GM12864 (cell line): ENCODE measurements at regions not wholly inside any gene's neighbourhood (a gene's known extent, or its start where the extent isn't known, plus 50 kb on each side); places are given as distances from the start of the nearest gene placed in this dataset.

Experiments used
- DNase-seq: peaks from one replicate; pipeline ENCODE4 v3.0.0-alpha.2; 2011; ENCODE audit warnings: low read depth
- H3K4me3 ChIP-seq: 2 replicates; pipeline ENCODE4 v1.5.1; 2011; ENCODE audit warnings: mild to moderate bottlenecking, low read depth, low read length, control low read depth
- TF ChIP-seq, protein P1 (sequence below): IDR thresholded peaks from 2 replicates; pipeline ENCODE4 v1.5.1; 2011; ENCODE audit warnings: low read depth, mild to moderate bottlenecking, moderate library complexity, low read length, control low read depth, inconsistent platforms; ENCODE audit errors: missing control alignments

DNA sequence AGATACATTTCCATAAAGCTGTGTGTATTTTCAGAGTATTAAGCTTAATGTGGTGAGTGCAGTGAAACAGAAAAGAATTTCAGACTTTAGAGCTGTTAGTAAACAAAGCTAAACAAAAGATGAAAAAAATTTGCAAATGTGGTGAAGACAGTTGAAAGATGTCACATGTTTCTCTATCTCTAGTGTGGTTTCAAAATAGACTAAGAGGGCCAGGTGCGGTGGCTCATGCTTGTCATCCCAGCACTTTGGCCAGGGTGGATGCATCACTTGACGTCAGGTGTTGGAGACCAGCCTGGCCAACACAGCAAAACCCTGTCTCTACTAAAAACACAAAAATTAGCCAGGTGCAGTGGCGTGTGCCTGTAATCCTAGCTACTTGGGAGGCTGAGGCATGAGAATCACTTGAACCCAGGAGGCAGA lies 466.0 kb upstream of the NR2F2 start:
- TF ChIP-seq, protein P1, sequence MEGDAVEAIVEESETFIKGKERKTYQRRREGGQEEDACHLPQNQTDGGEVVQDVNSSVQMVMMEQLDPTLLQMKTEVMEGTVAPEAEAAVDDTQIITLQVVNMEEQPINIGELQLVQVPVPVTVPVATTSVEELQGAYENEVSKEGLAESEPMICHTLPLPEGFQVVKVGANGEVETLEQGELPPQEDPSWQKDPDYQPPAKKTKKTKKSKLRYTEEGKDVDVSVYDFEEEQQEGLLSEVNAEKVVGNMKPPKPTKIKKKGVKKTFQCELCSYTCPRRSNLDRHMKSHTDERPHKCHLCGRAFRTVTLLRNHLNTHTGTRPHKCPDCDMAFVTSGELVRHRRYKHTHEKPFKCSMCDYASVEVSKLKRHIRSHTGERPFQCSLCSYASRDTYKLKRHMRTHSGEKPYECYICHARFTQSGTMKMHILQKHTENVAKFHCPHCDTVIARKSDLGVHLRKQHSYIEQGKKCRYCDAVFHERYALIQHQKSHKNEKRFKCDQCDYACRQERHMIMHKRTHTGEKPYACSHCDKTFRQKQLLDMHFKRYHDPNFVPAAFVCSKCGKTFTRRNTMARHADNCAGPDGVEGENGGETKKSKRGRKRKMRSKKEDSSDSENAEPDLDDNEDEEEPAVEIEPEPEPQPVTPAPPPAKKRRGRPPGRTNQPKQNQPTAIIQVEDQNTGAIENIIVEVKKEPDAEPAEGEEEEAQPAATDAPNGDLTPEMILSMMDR: no peak
- DNase-seq: no peak
- H3K4me3 ChIP-seq: no peak overlapping the region

DNA sequence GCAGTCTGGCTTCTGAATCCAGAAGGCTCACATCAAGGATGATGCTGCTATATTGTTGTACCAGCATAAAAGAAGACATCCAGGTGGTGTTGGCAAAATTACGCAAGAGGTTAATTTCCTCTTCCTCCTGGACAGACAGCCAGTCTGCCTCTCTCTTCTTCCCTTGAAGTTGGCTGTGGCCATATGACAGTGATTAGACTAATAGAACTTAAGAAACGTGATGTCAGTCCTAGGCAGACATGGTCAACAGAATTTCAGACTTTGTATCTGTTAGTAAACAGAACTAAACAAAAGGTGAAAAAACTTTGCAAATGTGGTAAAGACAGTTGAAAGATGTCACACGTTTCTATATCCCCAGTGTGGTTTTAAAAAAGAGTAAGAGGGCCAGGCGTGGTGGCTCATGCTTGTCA lies 465.2 kb upstream of the NR2F2 start:
- TF ChIP-seq, protein P1: no peak
- DNase-seq: no peak
- H3K4me3 ChIP-seq: no peak overlapping the region

DNA sequence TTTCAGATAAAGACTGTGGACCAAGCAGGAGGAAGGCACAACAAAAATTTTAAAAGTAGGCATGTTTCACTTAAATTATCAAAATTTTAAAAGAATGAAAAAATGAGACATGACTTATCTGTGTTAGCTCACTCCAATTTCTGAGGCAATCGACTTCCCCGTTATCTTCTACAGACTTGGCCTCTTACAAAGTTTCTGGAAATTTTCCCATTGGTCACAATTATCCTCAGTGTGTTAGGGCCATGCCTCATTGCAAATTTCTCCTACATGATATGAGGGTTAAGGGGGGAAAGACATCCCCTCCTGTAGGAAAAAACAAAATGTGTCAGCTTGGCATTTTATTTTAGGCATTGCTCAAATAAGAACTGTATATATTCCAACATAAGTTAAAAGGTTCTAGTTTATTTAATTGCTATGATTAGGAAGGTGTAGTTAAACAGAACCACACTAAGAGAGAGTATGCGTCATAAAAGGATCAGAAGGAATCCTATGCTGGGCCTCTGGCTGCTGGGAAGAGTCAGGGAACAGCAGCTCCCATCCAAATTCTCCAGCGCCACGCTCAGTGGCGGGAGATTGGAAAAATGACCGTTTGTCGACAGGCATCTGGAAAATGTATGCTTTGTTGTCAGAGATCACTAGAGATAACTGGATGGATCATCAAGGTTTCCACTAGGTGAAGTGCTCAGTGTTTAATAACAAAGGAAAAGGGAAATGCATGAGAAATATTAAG lies 463.6 kb upstream of the NR2F2 start:
- no peak for DNase-seq
- no peak overlapping the region for H3K4me3 ChIP-seq
- TF ChIP-seq, protein P1: no peak

- TF ChIP-seq, protein P1: no peak
- no peak overlapping the region for H3K4me3 ChIP-seq
- no peak for DNase-seq
Observed at GRCh38 chr15:95868450-95868849, 462.1 kb upstream of the NR2F2 start.

DNA sequence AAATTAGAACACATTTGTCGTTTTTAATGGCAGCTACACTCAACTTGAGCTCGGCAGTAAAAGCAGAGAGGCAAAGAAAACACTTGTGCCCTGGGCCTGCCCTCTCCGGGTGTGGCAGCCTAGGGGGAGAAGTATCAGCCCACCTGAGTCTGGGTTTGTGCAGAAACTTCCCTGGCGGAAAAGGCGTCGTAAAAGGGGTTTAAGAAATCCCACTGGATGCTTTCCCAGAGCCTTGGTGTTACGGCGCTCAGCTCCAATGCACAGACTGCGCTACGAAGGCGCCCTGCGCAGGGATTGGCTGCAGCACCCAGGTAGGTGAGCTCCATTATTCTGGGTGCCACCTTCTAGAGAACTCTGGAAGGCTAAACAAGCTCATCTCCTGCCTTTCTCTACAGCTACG lies 461.5 kb upstream of the NR2F2 start:
- no peak for DNase-seq
- TF ChIP-seq, protein P1: no peak
- H3K4me3 ChIP-seq: no peak overlapping the region

- no peak for DNase-seq
- H3K4me3 ChIP-seq: no peak overlapping the region
- TF ChIP-seq, protein P1: no peak
Observed at GRCh38 chr15:95869920-95870319, 460.6 kb upstream of the NR2F2 start.

- TF ChIP-seq, protein P1: no peak
- DNase-seq: no peak
- H3K4me3 ChIP-seq: no peak overlapping the region
Observed at GRCh38 chr15:95872366-95872771, 458.1 kb upstream of the NR2F2 start.
